GM18507 (cell line): ENCODE measurements at regions not wholly inside any gene's neighbourhood (a gene's known extent, or its start where the extent isn't known, plus 50 kb on each side); places are given as distances from the start of the nearest gene placed in this dataset.
"Not testable (repeated sequence)": the region's sequence is repeated elsewhere in the genome, so short reads cannot be mapped to it uniquely, and the experiment has no call there.

Experiments used
- DNase-seq: peaks from one replicate; pipeline ENCODE4 v3.0.0; 2011; ENCODE audit warnings: low read depth; ENCODE audit not compliant: insufficient read length; ENCODE audit errors: extremely low spot score
- FAIRE-seq: peaks from 2 replicates; lab custom pipeline; 2011; peaks lifted over from hg19 to GRCh38; lab: Jason Lieb, UNC

DNA sequence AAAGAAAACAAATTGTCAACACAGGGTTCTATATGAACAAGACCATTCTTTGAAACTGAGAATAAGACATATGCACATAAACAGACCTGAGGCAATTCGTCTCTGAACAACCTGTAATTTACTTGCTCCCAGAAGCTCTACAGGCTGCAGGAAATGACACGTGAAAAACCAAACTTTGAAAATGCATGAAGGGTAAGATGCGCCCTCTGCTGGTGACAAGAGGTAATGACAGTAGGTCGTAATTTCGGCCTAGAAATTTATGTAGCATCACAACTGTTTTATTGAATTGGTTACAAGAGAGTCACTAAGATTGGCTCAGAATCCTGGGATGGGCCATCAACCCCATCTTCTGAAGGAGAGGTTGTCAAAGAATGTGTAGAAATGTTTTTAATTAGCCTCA is 276.5 kb downstream of the PPP4R3C start:
- FAIRE-seq (peak; percentile 87), DNase-seq (no peak)

DNA sequence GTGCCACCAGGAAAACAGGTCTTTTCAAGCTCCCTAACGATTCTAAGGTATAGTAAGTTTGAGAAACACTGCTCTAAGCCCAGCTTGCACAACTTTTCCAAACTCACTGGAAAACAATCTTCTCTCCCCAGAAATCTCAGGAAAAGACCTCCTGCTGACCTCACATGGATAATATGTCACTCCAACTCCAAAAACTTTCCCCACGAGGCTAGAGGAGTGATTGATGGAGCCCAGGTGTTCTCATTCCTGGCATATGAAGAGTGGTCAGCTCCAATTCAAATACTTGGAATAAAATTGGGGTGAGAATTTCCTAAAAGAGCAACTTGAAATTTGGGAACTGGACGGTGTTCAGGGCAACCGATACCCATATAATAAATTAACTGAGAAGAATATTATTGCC is 299.9 kb downstream of the PPP4R3C start:
- FAIRE-seq = no peak
- no peak for DNase-seq

DNA sequence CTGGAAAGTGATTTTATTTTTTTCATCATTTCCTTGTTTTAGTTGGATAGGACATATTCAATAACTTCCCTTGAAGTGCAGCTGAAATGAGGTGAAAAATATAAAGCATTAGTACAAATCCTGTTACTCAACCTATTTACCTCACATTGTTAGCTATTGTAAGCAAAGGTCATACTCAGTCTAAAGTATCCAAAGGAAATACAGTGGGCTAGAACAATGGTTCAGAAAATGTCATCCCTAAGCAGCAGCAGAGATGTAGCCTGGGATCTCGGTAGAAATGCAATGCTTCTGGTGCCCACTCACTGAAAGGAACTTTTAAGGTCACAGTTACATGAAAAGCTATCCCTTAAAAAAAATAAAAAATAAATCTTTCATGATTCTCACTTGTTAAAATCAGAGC is 300.6 kb downstream of the PPP4R3C start:
- FAIRE-seq (no peak), DNase-seq (no peak)

DNA sequence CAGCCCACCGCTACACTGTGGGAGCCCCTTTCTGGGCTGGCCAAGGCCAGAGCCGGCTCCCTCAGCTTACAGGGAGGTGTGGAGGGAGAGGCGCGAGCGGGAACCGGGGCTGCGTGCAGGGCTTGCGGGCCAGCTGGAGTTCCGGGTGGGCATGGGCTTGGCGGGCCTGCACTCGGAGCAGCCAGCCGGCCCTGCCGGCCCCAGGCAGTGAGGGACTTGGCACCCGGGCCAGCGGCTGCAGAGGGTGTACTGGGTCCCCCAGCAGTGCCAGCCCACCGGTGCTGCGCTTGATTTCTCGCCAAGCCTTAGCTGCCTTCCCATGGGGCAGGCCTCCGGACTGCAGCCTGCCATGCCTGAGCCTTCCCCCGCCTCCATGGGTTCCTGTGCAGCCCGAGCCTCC is 306.2 kb downstream of the PPP4R3C start:
- not testable (repeated sequence) for FAIRE-seq, DNase-seq

DNA sequence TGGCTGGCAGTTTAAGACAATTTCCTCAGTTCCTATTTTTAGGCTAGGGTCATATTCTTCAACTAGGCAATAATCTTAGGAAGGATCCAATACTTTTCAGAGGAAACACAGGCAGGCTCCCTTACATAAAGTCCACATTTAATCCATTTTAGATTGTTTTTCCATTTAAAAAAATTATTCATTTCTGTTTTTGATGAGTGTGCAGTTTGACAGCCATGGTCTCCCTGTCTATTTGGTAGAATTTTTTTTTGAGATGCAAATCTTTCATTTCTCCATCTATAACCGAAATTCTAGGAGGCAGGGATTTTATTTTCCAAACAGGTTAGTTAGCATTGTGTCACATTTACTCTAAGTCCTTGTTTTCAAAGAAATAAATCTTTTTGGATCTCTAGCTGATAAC is 326.8 kb downstream of the PPP4R3C start:
- FAIRE-seq = no peak
- no peak for DNase-seq

DNA sequence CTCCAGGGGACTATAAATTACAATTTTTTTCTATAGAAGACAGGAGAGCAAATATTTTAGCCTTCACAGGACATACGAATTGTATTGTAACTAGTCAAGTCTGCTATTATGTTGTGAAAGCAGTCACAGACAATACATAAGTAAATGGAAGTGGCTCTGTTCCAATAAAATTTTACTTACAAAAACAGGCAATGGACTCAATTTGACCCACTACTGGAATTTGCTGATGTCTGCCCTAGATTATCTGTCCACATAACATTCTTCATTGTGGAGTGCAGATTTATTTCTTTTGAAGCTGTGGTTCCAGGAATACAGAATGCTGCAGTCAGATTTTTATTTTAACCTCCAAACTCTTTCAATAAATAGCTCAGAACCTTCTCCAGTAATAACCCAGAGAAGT is 330.3 kb downstream of the PPP4R3C start:
- DNase-seq = no peak
- no peak for FAIRE-seq

DNA sequence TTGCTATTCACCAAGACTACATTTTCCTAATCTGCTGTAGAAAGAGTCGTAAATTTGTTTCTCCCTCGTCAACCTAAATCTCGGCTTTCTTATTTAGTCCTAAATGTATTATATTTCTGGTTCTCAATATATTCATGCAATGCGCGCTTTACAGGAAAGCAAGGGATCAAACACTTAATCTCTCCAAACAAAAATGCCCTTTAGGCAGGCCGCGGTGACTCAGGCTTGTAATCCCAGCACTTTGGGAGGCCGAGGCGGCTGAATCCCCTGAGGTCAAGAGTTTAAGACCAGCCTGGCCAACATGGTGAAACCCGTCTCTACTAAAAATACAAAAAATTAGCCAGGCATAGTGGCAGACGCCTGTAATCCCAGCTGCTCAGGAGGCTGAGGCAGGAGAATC is 376.0 kb downstream of the PPP4R3C start:
- DNase-seq, FAIRE-seq: not testable (repeated sequence)

DNA sequence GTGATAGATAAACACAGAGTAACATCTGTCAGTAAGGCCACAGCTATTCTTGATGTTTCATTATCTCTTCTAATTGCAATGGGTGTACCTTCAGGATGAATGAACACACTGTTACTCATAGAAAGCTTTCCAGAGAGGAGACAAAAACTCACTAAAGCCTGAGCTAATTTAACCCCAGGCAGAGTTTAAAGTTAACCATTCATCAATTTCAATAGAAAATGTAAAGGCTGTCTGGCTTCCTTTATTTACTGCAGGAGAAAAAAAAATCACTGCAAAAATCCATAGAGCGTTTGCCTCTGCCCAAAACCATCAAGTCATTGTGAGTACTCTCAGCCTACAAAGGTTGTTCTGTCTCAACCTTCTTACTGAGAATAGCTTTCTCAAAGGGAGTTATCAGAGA is 376.9 kb downstream of the PPP4R3C start:
- no peak for DNase-seq
- no peak for FAIRE-seq

DNA sequence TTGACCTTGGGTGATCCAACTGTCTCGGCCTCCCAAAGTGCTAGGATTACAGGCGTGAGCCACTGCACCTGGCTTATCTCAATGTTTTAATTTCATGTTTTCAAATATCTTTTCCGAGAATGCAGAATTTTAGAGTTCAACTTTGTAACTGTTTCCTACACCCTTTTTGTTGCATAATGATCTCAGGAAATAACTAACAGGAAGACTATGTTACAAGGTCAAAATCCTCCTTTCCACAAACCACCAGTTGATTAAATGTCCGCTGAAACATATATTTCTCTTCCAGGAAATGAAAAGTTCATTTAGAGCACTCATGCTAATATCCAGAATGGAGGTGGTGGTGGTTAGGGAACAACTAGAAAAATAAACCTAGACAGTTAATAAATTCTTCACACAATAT is 377.8 kb downstream of the PPP4R3C start:
- FAIRE-seq (no peak), DNase-seq (no peak)

DNA sequence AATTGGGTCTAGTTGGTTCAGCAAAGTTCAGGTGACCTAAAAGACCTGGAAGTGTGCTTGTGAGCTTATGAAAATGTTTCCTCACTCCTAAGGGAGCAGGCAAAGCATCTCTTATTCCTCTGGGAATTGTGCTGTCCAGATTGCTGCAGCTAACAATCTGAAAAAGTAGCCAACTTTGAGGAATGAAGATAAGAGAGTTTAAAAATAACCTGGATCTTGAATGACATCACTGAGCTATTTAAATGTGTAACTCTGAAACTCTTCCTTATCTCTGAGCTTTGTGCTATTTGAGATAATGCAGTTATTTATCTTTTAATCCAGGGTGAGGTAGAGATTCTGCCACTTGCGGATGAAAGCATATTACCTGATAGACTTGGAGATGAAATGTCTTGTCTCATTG is 384.8 kb downstream of the PPP4R3C start:
- FAIRE-seq (no peak), DNase-seq (no peak)

DNA sequence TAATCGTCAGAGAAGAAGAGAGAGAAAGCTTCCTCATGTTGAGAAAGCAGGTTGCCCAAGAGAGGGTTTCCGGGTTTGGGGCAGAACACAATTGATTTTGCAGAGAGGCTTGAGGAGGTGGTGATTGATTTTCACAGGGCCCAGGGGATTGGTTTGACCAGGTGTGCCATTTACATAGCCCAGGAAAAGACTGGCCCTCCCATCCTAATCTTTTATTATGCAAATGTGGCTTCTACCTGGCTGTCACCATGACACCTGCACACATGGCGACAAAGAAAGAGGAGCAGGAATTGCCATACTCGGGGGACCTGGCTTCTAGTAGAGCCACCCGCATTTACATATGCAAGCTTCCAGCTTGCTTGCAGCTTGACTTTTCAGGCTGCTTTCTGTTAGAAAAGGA is 405.3 kb downstream of the PPP4R3C start:
- no peak for DNase-seq
- no peak for FAIRE-seq

DNA sequence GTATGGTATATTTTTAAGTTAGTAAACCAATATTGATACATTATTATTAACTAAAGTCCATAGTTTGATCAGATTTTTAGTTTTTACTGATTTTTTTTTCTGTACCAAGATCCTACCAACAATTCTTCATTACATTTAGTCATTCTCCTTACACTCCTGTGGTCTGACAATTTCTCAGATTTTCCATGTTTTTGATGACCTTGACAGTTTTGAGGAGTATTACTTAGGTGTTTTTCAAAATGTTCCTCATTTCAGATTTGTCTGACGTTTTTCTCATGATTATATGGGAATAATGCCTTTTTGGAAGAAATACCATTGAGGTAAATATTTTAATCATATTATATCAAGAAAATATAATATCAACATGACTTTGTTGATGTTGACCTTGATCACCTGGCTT is 423.8 kb downstream of the PPP4R3C start:
- FAIRE-seq = no peak
- no peak for DNase-seq

DNA sequence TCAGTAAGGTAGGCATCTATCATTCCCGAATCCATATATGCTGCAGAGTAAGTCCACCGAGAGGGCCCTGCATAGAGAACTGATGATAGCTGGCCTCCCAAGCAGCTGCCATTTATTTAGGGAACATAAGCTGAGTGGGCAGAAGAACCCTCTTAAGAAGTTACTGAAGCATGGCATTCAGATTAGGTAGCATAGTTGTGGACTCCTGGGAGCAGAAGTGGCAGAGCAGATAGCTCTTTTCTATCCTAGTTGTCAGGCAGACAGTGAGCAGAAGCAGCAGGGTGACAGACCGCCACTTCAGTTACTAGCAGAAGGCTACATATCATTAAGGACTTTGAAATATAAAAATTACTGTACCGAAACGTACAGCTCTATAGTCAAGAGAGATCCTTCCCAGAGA is 454.7 kb downstream of the PPP4R3C start:
- DNase-seq (no peak), FAIRE-seq (no peak)

DNA sequence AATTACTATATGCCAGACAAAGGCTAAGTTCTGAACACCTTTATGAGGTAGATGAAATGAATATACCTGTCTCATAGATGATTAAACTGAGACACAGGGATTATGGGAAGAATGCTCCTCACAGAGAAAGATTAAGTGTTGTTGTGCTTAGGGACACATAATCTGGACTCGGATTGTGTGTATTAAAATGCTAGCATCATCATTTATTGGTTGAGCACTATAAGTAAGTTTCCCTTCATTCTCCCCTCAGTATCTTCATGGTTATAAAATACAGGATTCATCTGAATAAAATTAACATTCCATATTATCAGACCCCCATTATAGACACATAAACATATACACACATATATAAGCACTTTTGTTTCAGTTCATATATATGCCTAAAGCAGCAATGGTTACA is 463.5 kb downstream of the PPP4R3C start:
- DNase-seq = no peak
- no peak for FAIRE-seq

DNA sequence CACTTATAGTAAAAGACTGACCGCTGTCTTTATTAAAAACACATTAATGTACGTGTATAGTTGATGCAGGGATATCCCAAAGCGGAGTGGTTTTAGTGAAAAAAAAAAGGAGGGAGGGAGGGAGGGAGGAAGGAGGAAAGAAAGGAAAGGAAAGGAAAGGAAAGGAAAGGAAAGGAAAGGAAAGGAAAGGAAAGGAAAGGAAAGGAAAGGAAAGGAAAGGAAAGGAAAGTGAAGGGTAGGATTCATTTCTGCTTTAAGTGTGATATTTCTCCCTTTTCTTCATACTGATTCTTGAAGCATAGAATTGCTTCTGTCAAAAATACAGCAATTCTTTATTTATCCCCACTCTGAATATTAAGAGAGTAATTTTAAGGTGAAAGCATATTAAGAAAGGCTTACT is 504.9 kb downstream of the PPP4R3C start:
- FAIRE-seq (no peak), DNase-seq (no peak)

DNA sequence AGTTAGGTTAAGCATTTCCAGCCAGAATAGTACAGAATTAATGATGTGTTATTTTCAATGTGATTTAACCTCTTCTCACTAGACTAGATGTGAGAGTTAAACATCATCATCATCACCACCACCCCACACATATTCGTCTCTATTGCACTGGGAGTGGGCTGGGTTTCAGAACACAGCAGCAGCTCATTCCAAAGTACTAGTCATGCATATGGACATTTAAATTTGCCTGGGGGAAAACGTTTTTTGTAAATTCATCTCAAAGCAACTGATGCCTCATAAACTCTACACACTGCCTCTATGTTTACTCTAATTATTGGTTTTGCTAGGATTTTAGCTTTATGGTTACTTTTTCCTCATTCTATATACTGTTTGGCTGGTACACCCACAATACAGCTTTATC is 509.1 kb downstream of the PPP4R3C start:
- no peak for DNase-seq
- FAIRE-seq = no peak

DNA sequence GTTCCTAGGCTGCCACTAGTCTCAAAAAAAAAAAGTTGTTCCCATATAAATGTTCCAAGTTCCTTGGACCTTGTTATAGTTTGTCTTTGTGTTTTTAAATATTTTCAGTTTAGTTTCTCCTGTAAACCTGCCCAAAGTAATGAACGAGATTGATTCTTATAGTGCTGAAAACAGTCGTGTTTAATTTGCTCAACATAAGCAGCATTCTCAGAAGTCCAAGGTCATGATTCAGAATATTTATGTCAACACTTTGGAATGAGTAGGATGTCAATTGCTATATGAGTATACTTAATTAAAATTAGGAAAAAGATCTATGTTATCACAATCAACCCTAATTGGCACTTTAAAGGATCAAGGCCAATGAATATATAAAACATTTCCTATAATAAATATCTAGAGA is 510.9 kb downstream of the PPP4R3C start:
- FAIRE-seq (no peak), DNase-seq (no peak)

DNA sequence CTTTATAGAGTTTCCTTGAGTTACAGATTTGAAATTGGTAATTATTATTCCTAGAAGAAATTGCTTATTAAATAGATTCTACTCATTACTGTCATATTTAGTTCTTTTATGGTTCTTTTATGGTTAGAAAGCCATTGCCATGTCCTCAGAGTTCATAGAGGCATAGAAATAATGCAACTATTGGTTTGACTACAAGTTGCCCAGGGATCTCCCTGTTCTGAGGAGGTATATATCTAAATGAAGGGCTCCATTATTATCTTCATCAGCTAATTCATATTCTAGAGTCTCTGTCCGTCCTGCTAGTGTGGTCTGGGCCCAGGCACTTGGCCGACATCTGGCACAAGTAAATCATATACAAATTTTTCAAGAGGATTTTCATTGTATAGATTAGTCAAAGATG is 535.7 kb downstream of the PPP4R3C start:
- FAIRE-seq = no peak
- no peak for DNase-seq

DNA sequence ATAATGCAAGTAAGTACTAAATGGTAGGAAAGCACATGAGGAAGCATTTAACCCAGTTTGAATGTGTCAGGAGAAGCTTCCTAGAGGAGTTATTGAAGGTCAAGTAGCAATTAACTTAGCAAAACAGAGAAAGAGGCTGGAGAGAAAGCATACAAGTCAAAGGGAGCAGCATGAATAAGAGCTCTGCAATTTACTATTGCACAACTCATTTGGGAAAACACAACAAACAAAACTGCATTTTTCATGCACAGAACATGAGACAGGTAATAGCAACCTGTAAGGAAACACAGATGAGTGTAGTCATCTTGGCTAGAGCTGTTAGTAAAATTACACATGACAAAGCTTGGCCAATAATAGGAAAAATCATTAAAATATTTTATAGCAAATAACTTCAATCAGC is 538.1 kb downstream of the PPP4R3C start:
- DNase-seq = no peak
- no peak for FAIRE-seq

DNA sequence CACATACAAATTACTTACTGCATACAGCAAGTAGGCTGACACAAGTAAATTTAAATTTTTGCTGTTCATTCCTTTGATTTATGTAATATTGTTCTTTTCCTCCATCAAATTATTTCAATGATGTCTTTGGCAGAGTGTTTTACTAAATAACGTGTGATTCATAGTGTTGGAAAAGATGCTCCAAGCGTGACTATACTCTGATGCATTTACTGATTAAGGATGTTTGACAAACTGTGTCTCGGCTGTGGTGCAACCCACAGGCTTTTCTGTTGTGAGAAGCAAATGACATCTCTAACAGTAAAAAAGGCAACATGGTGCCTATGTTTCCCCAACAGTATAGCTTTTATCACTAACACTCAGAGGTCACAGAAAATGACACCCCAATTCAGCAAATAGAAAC is 540.9 kb downstream of the PPP4R3C start:
- no peak for DNase-seq
- no peak for FAIRE-seq

DNA sequence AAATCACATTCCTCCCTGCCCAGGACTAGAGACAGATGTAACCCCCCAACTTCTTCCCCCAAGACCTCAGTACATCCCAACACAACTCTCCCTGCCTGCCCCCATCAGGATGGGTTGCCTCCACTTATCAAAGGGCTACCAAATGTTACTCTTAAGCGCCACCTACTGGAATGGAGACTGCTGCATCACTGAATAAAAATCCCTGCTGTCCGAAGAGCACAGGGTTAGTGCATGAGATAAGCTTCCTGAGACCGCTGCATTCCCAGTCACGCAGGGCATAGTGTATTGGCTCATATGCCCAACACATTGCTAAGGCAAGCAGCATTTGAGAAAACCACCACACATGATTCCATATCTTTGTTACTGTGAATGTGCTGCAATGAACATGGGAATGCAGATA is 544.5 kb downstream of the PPP4R3C start:
- no peak for DNase-seq

DNA sequence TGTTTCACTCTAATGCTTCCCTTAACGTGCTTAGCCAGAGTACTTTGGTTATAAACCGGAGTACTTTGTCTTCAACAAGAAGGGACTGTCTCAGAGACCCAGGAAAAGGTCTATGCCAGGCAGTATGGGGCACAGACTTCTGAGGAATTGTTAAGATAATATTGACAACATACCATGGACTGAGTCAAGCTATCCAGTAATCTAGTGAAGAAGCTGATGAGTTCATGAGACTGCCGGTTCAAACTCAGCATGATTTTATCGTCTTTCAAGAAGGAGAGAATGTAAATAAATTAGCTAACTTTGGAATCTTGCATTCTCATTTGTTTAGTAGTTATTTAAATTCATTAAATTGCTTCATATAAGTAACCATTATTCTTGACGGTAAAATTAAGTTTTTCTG is 546.1 kb downstream of the PPP4R3C start:
- DNase-seq = no peak
- FAIRE-seq = no peak

More for the DNA sequence above, 544.5 kb downstream of the PPP4R3C start:
- no peak for FAIRE-seq

DNA sequence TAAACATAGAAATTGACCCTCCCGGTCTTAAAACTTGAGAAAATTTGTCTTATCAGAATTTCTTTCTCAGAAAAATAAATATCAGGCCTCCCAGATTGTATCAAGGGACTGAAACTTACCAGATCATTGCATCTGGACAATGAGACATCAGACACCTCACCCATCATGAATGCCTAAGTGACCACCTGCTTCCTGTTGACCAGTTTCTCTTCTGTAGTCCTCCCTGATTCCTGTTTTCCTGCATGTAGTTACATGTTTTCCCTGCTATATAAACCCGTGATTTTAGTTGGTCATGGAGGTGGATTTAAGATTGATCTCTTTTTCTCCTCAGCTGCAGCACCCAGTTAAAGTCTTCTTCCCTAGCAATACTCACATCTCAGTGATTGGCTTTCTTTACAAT is 548.1 kb downstream of the PPP4R3C start:
- FAIRE-seq (no peak), DNase-seq (no peak)
